ENCODE measurements at regions not wholly inside any gene's neighbourhood (a gene's known extent, or its start where the extent isn't known, plus 50 kb on each side); places are given as distances from the start of the nearest gene placed in this dataset.
A peak's percentile ranks its signal among the peaks of the same experiment; 100 is the strongest.
"Not testable (repeated sequence)": the region's sequence is repeated elsewhere in the genome, so short reads cannot be mapped to it uniquely, and the experiment has no call there.

DNA sequence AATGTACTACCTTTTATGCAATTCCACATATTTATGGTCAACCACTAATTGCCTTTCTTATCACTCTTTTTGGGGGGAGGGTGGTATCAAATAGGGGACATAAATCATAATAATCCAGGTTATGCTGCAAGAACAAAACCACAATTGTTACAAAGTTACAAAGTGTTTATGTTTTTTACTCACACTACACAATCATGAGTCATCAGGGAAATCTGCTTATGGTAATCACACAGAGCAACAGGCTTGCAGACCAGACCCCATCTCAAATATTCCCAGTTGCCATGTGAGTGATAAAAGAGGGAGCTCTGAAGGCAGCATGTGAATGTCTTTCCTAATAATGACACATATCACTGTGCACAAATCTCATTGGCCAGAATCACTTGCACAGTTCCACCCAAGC is 304.7 kb upstream of the TMEFF2 start:
- Histone ChIP-seq H3K4me1 (ENCODE audit: low read depth) (no peaks in the 10 kb centered on the region), H3K27me3 (no peaks in the 10 kb centered on the region), H3K4me3 (no peak overlapping the region), H3K36me3 (no peaks in the 10 kb centered on the region), H3K9me3 (ENCODE audit: low read depth) (no peaks in the 10 kb centered on the region), H3K27ac (no peak overlapping the region)
- no peak for TF ChIP-seq CTCF (IDR thresholded peaks at IDR 0.05; ENCODE audit: low read depth, low read length)
- peak in 1 of 2 donors; percentile 48 for DNase-seq (ENCODE audit: low read depth in 1 of 2, low spot score in 1 of 2)

DNA sequence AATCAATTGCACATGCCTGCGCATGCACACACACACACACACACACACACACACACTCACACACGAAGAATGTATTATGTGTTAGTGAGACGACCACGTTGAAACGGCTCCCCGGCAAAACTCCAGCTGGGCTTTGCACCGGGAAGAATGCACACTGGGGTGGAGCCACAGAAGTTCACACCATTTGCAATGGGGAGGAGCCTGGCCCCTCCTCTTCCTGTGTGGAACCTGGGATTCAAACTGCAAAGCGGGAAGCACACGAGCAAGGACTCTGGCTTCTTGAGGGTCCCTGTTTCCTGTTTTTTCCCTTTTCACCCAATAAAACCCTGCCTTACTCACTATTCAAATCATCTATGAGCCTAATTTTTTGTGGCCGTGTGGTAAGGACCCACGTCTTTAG is 304.0 kb upstream of the TMEFF2 start:
- H3K36me3 ChIP-seq, result no peaks in the 10 kb centered on the region
- H3K27me3 ChIP-seq, result no peaks in the 10 kb centered on the region
- no peak for DNase-seq (ENCODE audit: low read depth in 1 of 2, low spot score in 1 of 2)
- H3K9me3 ChIP-seq (ENCODE audit: low read depth), result no peaks in the 10 kb centered on the region
- H3K4me1 ChIP-seq (ENCODE audit: low read depth), result no peaks in the 10 kb centered on the region
- H3K4me3 ChIP-seq, result no peak overlapping the region
- TF ChIP-seq CTCF (IDR thresholded peaks at IDR 0.05; ENCODE audit: low read depth, low read length), result no peak
- H3K27ac ChIP-seq, result no peak overlapping the region

GRCh38 chr2:192488158-192488557 is 293.4 kb upstream of the TMEFF2 start:
- H3K27me3 ChIP-seq; H3K4me1 ChIP-seq (ENCODE audit: low read depth); H3K4me3 ChIP-seq; DNase-seq (ENCODE audit: low read depth in 1 of 2, low spot score in 1 of 2); H3K9me3 ChIP-seq (ENCODE audit: low read depth); H3K27ac ChIP-seq; H3K36me3 ChIP-seq: not testable (repeated sequence)

GRCh38 chr2:192487636-192488035 is 292.9 kb upstream of the TMEFF2 start:
- Histone ChIP-seq H3K27ac (no peak overlapping the region), H3K27me3 (no peaks in the 10 kb centered on the region), H3K9me3 (ENCODE audit: low read depth) (no peaks in the 10 kb centered on the region), H3K4me3 (no peak overlapping the region), H3K36me3 (no peaks in the 10 kb centered on the region), H3K4me1 (ENCODE audit: low read depth) (no peaks in the 10 kb centered on the region)
- no peak for DNase-seq (ENCODE audit: low read depth in 1 of 2, low spot score in 1 of 2)
- no peak for TF ChIP-seq CTCF (IDR thresholded peaks at IDR 0.05; ENCODE audit: low read depth, low read length)

GRCh38 chr2:192484903-192485302 is 290.2 kb upstream of the TMEFF2 start:
- TF ChIP-seq CTCF (IDR thresholded peaks at IDR 0.05; ENCODE audit: low read depth, low read length), result no peak
- Histone ChIP-seq H3K27ac (no peak overlapping the region), H3K9me3 (ENCODE audit: low read depth) (no peaks in the 10 kb centered on the region), H3K27me3 (no peaks in the 10 kb centered on the region), H3K4me3 (no peak overlapping the region), H3K4me1 (ENCODE audit: low read depth) (no peaks in the 10 kb centered on the region), H3K36me3 (no peaks in the 10 kb centered on the region)
- no peak for DNase-seq (ENCODE audit: low read depth in 1 of 2, low spot score in 1 of 2)

GRCh38 chr2:192480984-192481383 is 286.3 kb upstream of the TMEFF2 start:
- Histone ChIP-seq H3K27ac (no peak overlapping the region), H3K9me3 (ENCODE audit: low read depth) (no peaks in the 10 kb centered on the region), H3K27me3 (no peaks in the 10 kb centered on the region), H3K36me3 (no peaks in the 10 kb centered on the region), H3K4me3 (no peak overlapping the region), H3K4me1 (ENCODE audit: low read depth) (no peaks in the 10 kb centered on the region)
- DNase-seq (ENCODE audit: low read depth in 1 of 2, low spot score in 1 of 2), result no peak
- TF ChIP-seq CTCF (IDR thresholded peaks at IDR 0.05; ENCODE audit: low read depth, low read length), result no peak
